ENCODE measurements at regions not wholly inside any gene's neighbourhood (a gene's known extent, or its start where the extent isn't known, plus 50 kb on each side); places are given as distances from the start of the nearest gene placed in this dataset.

- Histone ChIP-seq H3K9me3 (no peaks in the 10 kb centered on the region), H3K27ac (no peak overlapping the region), H3K4me1 (peaks cover 0 to 11% (median 3%) of the 10 kb centered on the region in 3 donors), H3K4me3 (no peak overlapping the region), H3K36me3 (no peaks in the 10 kb centered on the region), H3K27me3 (no peaks in the 10 kb centered on the region)
- ATAC-seq, result no peak
- TF ChIP-seq POLR2A (IDR thresholded peaks at IDR 0.05) (no peak), POLR2AphosphoS5 (IDR thresholded peaks at IDR 0.05) (no peak), CTCF (IDR thresholded peaks at IDR 0.05) (no peak), EP300 (IDR thresholded peaks at IDR 0.05) (no peak)
- WGBS, 2 donors (ENCODE audit: low coverage in 1 of 2), result 71 to 89% methylated on average over 3 of the region's 7 CpGs
Observed at GRCh38 chr5:143471666-143472464, 68.4 kb upstream of the NR3C1 start.

- WGBS, 2 donors (ENCODE audit: low coverage in 1 of 2), result 83% methylated on average over 1 of the region's 1 CpG; no CpG with 5 or more reads in 1 of the 2 donors
- H3K27ac ChIP-seq, result no peak overlapping the region
Observed at GRCh38 chr5:143471041-143471509, 67.6 kb upstream of the NR3C1 start.

GRCh38 chr5:143470120-143470519 lies 66.6 kb upstream of the NR3C1 start:
- WGBS, 2 donors (ENCODE audit: low coverage in 1 of 2), result 80 to 100% methylated on average over 1 of the region's 1 CpG
- Histone ChIP-seq H3K27me3 (no peaks in the 10 kb centered on the region), H3K36me3 (no peaks in the 10 kb centered on the region), H3K4me3 (no peak overlapping the region), H3K4me1 (peaks cover 0 to 11% (median 3%) of the 10 kb centered on the region in 3 donors), H3K27ac (no peak overlapping the region), H3K9me3 (no peaks in the 10 kb centered on the region)
- ATAC-seq, result no peak
- TF ChIP-seq POLR2AphosphoS5 (IDR thresholded peaks at IDR 0.05) (no peak), CTCF (IDR thresholded peaks at IDR 0.05) (no peak), EP300 (IDR thresholded peaks at IDR 0.05) (no peak), POLR2A (IDR thresholded peaks at IDR 0.05) (no peak)

More at GRCh38 chr5:143471041-143471509, 67.6 kb upstream of the NR3C1 start:
- ATAC-seq, result no peak
- Histone ChIP-seq H3K4me1 (peaks cover 0 to 11% (median 3%) of the 10 kb centered on the region in 3 donors), H3K9me3 (no peaks in the 10 kb centered on the region), H3K36me3 (no peaks in the 10 kb centered on the region), H3K4me3 (no peak overlapping the region), H3K27me3 (no peaks in the 10 kb centered on the region)
- TF ChIP-seq CTCF (IDR thresholded peaks at IDR 0.05) (no peak), EP300 (IDR thresholded peaks at IDR 0.05) (no peak), POLR2AphosphoS5 (IDR thresholded peaks at IDR 0.05) (no peak), POLR2A (IDR thresholded peaks at IDR 0.05) (no peak)

GRCh38 chr5:143469125-143469524 lies 65.6 kb upstream of the NR3C1 start:
- ATAC-seq, result no peak
- Histone ChIP-seq H3K27me3 (no peaks in the 10 kb centered on the region), H3K9me3 (no peaks in the 10 kb centered on the region), H3K4me1 (peaks cover 0 to 11% (median 3%) of the 10 kb centered on the region in 3 donors), H3K27ac (no peak overlapping the region), H3K36me3 (no peaks in the 10 kb centered on the region), H3K4me3 (no peak overlapping the region)
- WGBS, 2 donors (ENCODE audit: low coverage in 1 of 2), result 100% methylated on average over 1 of the region's 2 CpGs
- no peak for TF ChIP-seq EP300 (IDR thresholded peaks at IDR 0.05)
- TF ChIP-seq CTCF (IDR thresholded peaks at IDR 0.05), result no peak
- no peak for TF ChIP-seq POLR2A (IDR thresholded peaks at IDR 0.05)
- TF ChIP-seq POLR2AphosphoS5 (IDR thresholded peaks at IDR 0.05), result no peak

GRCh38 chr5:143466632-143467031 lies 63.1 kb upstream of the NR3C1 start:
- WGBS, 2 donors (ENCODE audit: low coverage in 1 of 2), result 100% methylated on average over 1 of the region's 1 CpG
- peaks cover 0 to 3% (median 3%) of the 10 kb centered on the region in 3 donors for H3K4me1 ChIP-seq
- no peaks in the 10 kb centered on the region for H3K36me3 ChIP-seq
- no peak for TF ChIP-seq POLR2AphosphoS5 (IDR thresholded peaks at IDR 0.05)
- no peak for TF ChIP-seq POLR2A (IDR thresholded peaks at IDR 0.05)
- TF ChIP-seq EP300 (IDR thresholded peaks at IDR 0.05), result no peak
- TF ChIP-seq CTCF (IDR thresholded peaks at IDR 0.05), result no peak
- no peak overlapping the region for H3K4me3 ChIP-seq
- H3K9me3 ChIP-seq, result no peaks in the 10 kb centered on the region
- no peak overlapping the region for H3K27ac ChIP-seq
- no peak for ATAC-seq
- no peaks in the 10 kb centered on the region for H3K27me3 ChIP-seq

Measured in gastroesophageal sphincter (tissue), 4 donors.